GM21825 (cell line): ENCODE measurements at regions not wholly inside any gene's neighbourhood (a gene's known extent, or its start where the extent isn't known, plus 50 kb on each side); places are given as distances from the start of the nearest gene placed in this dataset.

Experiments
- ATAC-seq: cut with Tn5 transposase; IDR thresholded peaks from one replicate; pipeline ENCODE4 v1.9.1; 2021; ENCODE audit warnings: mild to moderate bottlenecking, moderate library complexity; ENCODE audit not compliant: unreplicated experiment

- ATAC-seq = no peak
These were observed 263.7 kb downstream of the BMP4 start for GRCh38 chr14:53692885-53693284.

GRCh38 chr14:53692451-53692850 lies 264.2 kb downstream of the BMP4 start:
- no peak for ATAC-seq

- ATAC-seq = no peak
These were observed 273.4 kb downstream of the BMP4 start for GRCh38 chr14:53683229-53683628.

GRCh38 chr14:53672526-53672925 lies 284.1 kb downstream of the BMP4 start:
- no peak for ATAC-seq

- ATAC-seq = no peak
These were observed 285.9 kb downstream of the BMP4 start for GRCh38 chr14:53670701-53671100.

- ATAC-seq = no peak
These were observed 287.7 kb downstream of the BMP4 start for GRCh38 chr14:53668897-53669296.

GRCh38 chr14:53663709-53664108 lies 292.9 kb downstream of the BMP4 start:
- no peak for ATAC-seq

- ATAC-seq = no peak
These were observed 301.4 kb downstream of the BMP4 start for GRCh38 chr14:53655080-53655785.

- no peak for ATAC-seq
These were observed 304.6 kb downstream of the BMP4 start for GRCh38 chr14:53652068-53652467.

GRCh38 chr14:53651096-53651740 lies 305.4 kb downstream of the BMP4 start:
- no peak for ATAC-seq

- ATAC-seq = no peak
These were observed 309.7 kb downstream of the BMP4 start for GRCh38 chr14:53646925-53647324.

- no peak for ATAC-seq
These were observed 315.9 kb downstream of the BMP4 start for GRCh38 chr14:53640695-53641094.

- ATAC-seq = no peak
These were observed 317.7 kb downstream of the BMP4 start for GRCh38 chr14:53638966-53639365.

GRCh38 chr14:53634793-53635192 lies 321.8 kb downstream of the BMP4 start:
- ATAC-seq = no peak

- ATAC-seq = no peak
These were observed 326.3 kb downstream of the BMP4 start for GRCh38 chr14:53630336-53630735.

GRCh38 chr14:53628732-53629430 lies 327.7 kb downstream of the BMP4 start:
- no peak for ATAC-seq

- no peak for ATAC-seq
These were observed 328.4 kb downstream of the BMP4 start for GRCh38 chr14:53628261-53628660.

GRCh38 chr14:53626761-53627160 lies 329.9 kb downstream of the BMP4 start:
- no peak for ATAC-seq

GRCh38 chr14:53622447-53622846 lies 334.2 kb downstream of the BMP4 start:
- no peak for ATAC-seq

- no peak for ATAC-seq
These were observed 334.7 kb downstream of the BMP4 start for GRCh38 chr14:53621921-53622320.

GRCh38 chr14:53621433-53621832 lies 335.2 kb downstream of the BMP4 start:
- ATAC-seq = no peak

GRCh38 chr14:53620890-53621289 lies 335.7 kb downstream of the BMP4 start:
- no peak for ATAC-seq
